Uterus (tissue), 3 donors: ENCODE measurements at regions not wholly inside any gene's neighbourhood (a gene's known extent, or its start where the extent isn't known, plus 50 kb on each side); places are given as distances from the start of the nearest gene placed in this dataset.

Source experiments
- DNase-seq, 2 donors: peaks; one replicate each; pipeline ENCODE4 v3.0.0-alpha.2; 2019 to 2020
- H3K27ac ChIP-seq, 2 donors: fragments of 200-600 bp; sonication (generic); 1 replicate in 1 of 2; 2 replicates in 1 of 2; pipeline ENCODE4 v1.5.1; 2016 to 2018
- H3K27me3 ChIP-seq, 2 donors: fragments of 200-600 bp; sonication (generic); one replicate each; pipeline ENCODE4 v1.5.1; 2018 to 2019; ENCODE audit warnings: control low read depth in 1 of 2
- H3K36me3 ChIP-seq, 2 donors: fragments of 200-600 bp; sonication (generic); one replicate each; pipeline ENCODE4 v1.5.1; 2019; ENCODE audit warnings: control low read depth in 1 of 2
- H3K4me1 ChIP-seq, 2 donors: fragments of 200-600 bp; sonication (generic); one replicate each; pipeline ENCODE4 v1.5.1; 2018 to 2019; ENCODE audit warnings: control low read depth in 1 of 2
- H3K4me3 ChIP-seq, 2 donors: fragments of 200-600 bp; sonication (generic); 1 replicate in 1 of 2; 2 replicates in 1 of 2; pipeline ENCODE4 v1.5.1; 2018 to 2019; ENCODE audit warnings: mild to moderate bottlenecking in 1 of 2
- H3K9me3 ChIP-seq, 2 donors: fragments of 200-600 bp; sonication (generic); one replicate each; pipeline ENCODE4 v1.5.1; 2019; ENCODE audit warnings: control low read depth in 1 of 2
- CTCF ChIP-seq, 4 experiments: fragments of 200-600 bp in 2 of 4; fragments of 450-650 bp in 2 of 4; sonication (generic) in 2 of 4; IDR thresholded peaks; one replicate each; pipeline ENCODE4 v1.5.1; 2016 to 2019; ENCODE audit warnings: antibody characterized with exemption in 4 of 4, mild to moderate bottlenecking in 2 of 4, moderate library complexity in 1 of 4
- POLR2A ChIP-seq, 2 donors: fragments of 450-650 bp; IDR thresholded peaks; one replicate each; pipeline ENCODE4 v1.6.1; 2016; ENCODE audit warnings: antibody characterized with exemption in 2 of 2, mild to moderate bottlenecking in 1 of 2, moderate library complexity in 1 of 2
- intact Hi-C: fragments of 100-400 bp; cut with DNase I; formaldehyde crosslinking; loops from one replicate; pipeline ENCODE4 v1.15.1; 2023; ENCODE audit warnings: low total_unique reads
- donor health status: DM: yes; HTN: yes; CAD: no.

DNA sequence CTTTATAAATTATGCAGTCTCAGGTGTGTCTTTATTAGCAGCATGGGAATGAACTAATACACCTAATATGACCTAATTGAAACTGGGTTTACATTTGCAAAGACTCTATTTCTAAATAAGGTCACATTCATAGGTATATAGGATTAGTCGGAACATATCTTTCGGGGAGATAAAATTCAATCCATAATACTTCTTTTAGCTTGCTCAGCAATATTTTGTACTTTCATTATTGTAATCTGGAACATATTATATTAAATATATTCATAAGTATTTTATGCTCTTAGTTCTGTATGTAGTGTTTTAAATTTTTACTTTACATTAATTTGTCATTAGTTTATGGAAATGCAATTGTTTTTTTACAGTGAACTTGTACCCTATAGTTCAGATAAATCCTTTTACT is 927.7 kb downstream of the CCDC85A start:
- no peaks in the 10 kb centered on the region for H3K4me1 ChIP-seq

DNA sequence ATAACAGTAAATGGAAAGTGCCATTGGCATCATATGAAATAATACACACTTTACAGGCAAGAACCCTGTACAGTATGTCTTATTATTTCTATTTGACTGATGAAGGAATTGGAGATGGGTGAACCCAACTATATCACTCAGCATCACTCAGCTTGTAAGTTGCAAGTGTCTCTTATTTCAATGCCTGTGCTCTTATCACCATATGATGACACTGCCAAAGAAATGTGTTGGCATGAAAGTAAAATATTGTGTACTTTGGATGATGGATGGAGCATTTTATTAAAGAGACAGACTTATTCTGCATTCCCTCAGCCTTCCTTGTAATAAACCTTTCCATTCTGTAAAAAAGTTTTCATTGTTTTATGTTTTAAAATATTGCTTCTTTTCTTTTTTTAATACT is 927.5 kb upstream of the VRK2 start:
- H3K27ac ChIP-seq = no peak overlapping the region
- H3K4me1 ChIP-seq = no peaks in the 10 kb centered on the region
- no peak for TF ChIP-seq POLR2A (IDR thresholded peaks at IDR 0.05)
- TF ChIP-seq CTCF (IDR thresholded peaks at IDR 0.05) = no peak
- no peaks in the 10 kb centered on the region for H3K36me3 ChIP-seq
- H3K9me3 ChIP-seq = no peaks in the 10 kb centered on the region
- no peaks in the 10 kb centered on the region for H3K27me3 ChIP-seq
- intact Hi-C loops = no loop called here
- H3K4me3 ChIP-seq = no peak overlapping the region
- no peak for DNase-seq

More for the DNA sequence above, 927.7 kb downstream of the CCDC85A start:
- H3K4me3 ChIP-seq = no peak overlapping the region
- intact Hi-C loops = no loop called here
- H3K9me3 ChIP-seq = no peaks in the 10 kb centered on the region
- TF ChIP-seq CTCF (IDR thresholded peaks at IDR 0.05) (no peak), POLR2A (IDR thresholded peaks at IDR 0.05) (no peak)
- no peaks in the 10 kb centered on the region for H3K27me3 ChIP-seq
- no peak for DNase-seq
- no peaks in the 10 kb centered on the region for H3K36me3 ChIP-seq
- H3K27ac ChIP-seq = no peak overlapping the region

DNA sequence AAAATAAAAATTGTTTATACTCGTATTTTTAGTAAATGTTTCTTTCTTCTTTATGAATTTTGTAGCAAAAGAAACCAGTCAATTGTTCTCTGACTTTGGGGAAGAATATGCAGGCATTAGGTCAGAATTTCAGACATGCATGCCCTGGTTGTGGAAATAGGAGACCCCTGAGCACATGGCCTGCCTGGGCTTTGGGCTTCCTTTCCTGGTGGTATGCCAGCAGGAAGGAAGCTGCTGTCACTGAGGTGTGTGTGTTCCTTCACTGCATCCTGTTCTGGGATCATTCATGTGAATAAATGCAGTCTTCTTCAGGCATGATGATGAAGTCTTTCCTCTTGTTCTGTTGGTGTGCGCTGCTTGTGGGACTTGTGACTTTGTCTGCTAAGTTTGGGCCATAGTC is 920.2 kb upstream of the VRK2 start:
- no peak for TF ChIP-seq POLR2A (IDR thresholded peaks at IDR 0.05)
- intact Hi-C loops = no loop called here
- Histone ChIP-seq H3K27me3 (no peaks in the 10 kb centered on the region), H3K9me3 (no peaks in the 10 kb centered on the region), H3K4me3 (no peak overlapping the region), H3K36me3 (no peaks in the 10 kb centered on the region), H3K4me1 (no peaks in the 10 kb centered on the region), H3K27ac (no peak overlapping the region)
- DNase-seq = no peak

DNA sequence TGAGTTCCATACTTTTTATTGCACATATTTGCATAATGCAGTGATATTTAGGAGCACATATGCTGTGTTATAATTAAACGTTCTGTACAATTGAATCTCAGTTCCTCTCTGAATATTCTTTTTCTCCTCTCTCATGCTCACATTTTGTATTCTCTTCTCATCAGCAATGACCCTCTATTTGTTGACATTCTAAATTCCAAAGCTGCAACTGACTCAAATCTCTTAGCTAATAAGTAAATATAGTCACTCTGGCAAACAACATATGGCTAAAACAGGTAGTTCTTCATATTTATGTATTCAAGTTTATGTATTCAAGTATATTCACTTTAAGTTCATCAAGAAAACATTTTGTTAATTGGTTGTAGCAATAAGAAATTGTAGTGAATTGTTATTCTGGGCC is 907.4 kb upstream of the VRK2 start:
- DNase-seq = no peak
- Histone ChIP-seq H3K27me3 (no peaks in the 10 kb centered on the region), H3K4me1 (no peaks in the 10 kb centered on the region), H3K4me3 (no peak overlapping the region), H3K9me3 (no peaks in the 10 kb centered on the region), H3K27ac (no peak overlapping the region), H3K36me3 (no peaks in the 10 kb centered on the region)
- TF ChIP-seq POLR2A (IDR thresholded peaks at IDR 0.05) = no peak
- TF ChIP-seq CTCF (IDR thresholded peaks at IDR 0.05) = no peak
- intact Hi-C loops = no loop called here

GRCh38 chr2:57141269-57141668 is 905.3 kb upstream of the VRK2 start:
- Histone ChIP-seq H3K9me3 (no peaks in the 10 kb centered on the region), H3K36me3 (no peaks in the 10 kb centered on the region), H3K27ac (no peak overlapping the region), H3K27me3 (no peaks in the 10 kb centered on the region), H3K4me3 (no peak overlapping the region), H3K4me1 (no peaks in the 10 kb centered on the region)
- intact Hi-C loops = no loop called here
- TF ChIP-seq CTCF (IDR thresholded peaks at IDR 0.05) = no peak
- TF ChIP-seq POLR2A (IDR thresholded peaks at IDR 0.05) = no peak
- no peak for DNase-seq

- Histone ChIP-seq H3K4me1 (no peaks in the 10 kb centered on the region), H3K27ac (no peak overlapping the region), H3K27me3 (no peaks in the 10 kb centered on the region), H3K36me3 (no peaks in the 10 kb centered on the region), H3K4me3 (no peak overlapping the region), H3K9me3 (no peaks in the 10 kb centered on the region)
- intact Hi-C loops = no loop called here
- no peak for DNase-seq
- TF ChIP-seq CTCF (IDR thresholded peaks at IDR 0.05) (no peak), POLR2A (IDR thresholded peaks at IDR 0.05) (no peak)
These were observed 899.7 kb upstream of the VRK2 start for GRCh38 chr2:57146951-57147350.
